Sciatic nerve (tissue), 2 donors: ENCODE measurements at regions not wholly inside any gene's neighbourhood (a gene's known extent, or its start where the extent isn't known, plus 50 kb on each side); places are given as distances from the start of the nearest gene placed in this dataset.
A peak's percentile ranks its signal among the peaks of the same experiment; 100 is the strongest.

Experiments used
- ATAC-seq: fragments of 200-7000 bp; cut with Tn5 transposase; one replicate; pipeline ENCODE4 v1.9.1; 2020; ENCODE audit warnings: mild to moderate bottlenecking, moderate library complexity
- DNase-seq: peaks from one replicate; pipeline ENCODE4 v3.0.0-alpha.2; 2020; ENCODE audit warnings: low spot score
- intact Hi-C: fragments of 100-400 bp; cut with DNase I; formaldehyde crosslinking; loops from one replicate; pipeline ENCODE4 v1.14.2; 2022
- donor health status: DM: no; HTN: no; CAD: no.
- donor health status: DM: no; HTN: no; CAD: no.

DNA sequence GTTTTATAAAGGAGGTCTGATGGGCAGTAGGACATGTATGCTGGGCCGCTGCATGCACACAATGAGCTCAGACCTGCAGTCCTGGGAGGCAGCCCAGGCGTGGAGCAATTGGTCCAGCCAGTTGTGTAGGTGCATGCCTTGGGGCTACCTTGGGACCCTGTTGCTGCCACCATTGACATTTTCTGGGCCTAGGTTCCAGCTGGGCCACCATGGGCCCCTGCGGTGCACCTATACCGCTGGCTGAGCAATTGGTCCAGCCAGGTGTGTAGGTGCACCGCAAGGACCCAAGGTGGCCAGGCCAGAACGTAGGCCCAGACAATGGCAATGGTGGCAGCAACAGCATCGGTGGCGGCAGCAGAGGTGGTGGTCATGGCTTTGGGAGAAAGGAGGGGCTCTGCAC, 143.9 kb downstream of the PXDC1 start:
- ATAC-seq (no peak), DNase-seq (no peak)
- intact Hi-C loops, result no loop called here

DNA sequence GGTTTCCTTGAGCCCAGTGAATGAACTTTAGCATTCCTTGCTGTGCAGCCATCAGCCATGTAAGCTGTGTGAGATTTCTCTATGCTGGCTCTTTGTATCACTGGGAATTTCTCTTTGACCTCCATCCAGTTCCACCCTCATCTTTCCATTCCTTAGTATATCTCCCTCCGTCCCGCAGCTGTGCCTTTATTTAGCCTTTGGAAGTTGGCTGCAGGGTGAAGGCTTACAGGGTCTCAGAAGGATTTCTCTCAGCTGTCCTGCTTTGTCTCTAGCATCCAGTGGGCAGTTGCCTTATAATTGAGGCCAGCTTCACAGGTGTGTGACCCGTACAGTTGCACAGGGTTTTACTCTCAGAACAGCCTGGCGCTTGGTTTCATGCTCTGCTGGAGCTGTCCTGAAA, 144.3 kb downstream of the PXDC1 start:
- ATAC-seq (no peak), DNase-seq (no peak)
- intact Hi-C loops, result no loop called here

DNA sequence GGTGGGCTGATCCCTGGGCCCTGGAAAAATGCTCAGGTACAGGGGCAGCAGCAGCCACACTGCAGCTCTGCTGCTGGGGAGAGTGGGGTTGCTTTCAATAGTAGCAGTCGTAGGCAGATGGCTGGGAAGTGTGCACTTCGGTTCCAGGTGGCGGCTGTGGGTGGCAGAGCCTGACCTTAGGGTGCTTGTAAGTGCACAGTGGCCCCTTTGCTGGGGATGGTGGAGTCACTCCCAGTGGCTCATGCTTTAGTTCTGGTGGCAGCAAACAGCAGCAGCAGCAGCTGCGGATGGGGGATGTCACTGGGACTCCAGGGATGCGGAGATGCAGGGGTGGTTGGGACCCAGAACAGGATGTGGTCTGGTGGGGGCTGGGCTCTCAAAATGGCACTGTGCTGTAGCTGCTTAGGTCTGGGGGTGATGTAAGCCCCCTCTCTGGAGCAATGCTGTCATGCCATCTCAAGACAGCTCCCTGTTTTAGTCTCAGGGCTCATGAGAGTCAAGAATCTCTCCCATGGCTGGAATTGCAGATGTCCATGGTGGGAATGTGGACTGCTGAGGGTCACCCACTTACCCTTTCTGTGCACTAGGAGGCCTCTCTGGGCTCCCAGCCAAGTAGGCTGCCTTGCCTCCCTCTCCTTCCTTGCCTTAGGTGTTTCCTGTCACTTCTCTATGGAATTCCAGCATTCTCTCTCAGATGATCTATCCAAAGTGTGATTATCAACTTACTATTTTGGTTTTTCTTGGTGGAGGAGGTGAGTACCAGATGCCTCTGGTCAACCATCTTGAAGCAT, 146.7 kb upstream of the SLC22A23 start:
- DNase-seq (no peak), ATAC-seq (no peak)

DNA sequence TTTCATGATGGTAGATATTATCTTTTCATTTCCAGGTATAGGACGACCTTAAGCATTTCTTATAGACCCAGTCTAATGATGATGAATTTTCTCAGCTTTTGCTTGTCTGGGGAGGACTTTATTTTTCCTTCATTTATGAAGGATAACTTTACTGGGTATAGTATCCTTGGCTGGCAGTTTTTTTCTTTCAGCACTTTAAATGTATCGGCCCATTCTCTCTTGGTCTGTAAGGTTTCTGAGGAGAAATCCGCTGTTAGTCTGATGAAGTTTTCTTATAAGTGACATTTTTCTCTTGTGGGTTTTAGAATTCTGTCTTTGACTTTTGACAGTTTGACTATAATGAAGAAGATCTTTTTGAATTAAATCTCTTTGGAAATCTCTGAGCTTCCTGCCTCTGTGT, 144.7 kb upstream of the SLC22A23 start:
- ATAC-seq (no peak), DNase-seq (no peak)
- intact Hi-C loops, result no loop called here

More for the DNA sequence above, 146.7 kb upstream of the SLC22A23 start:
- intact Hi-C loops, result no loop called here

DNA sequence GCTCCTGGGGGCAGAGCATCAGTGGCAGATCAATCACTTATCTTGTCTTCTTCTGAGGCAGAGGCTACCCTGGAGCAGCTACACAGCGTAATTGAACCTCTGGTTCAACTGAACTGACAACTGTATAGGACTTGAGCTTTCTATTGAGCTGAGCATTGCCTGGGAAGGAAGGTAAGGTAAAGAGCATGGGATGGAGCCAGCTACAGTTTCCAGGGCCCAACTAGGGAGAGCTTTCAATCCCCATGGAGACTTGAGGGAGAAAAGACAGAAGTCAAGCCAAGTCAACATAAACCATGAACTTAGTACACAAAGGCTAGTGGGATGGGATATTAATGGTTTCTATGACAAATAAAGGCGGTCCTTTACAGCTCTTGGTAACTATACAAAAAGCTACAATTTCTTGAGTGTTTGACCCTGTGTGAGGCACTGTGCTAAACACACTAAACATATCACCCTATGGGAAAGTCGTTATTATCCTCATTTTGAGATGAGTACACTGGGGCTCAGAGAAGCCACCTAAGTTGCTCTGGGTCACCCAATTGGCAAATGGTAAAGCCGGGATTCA, 140.7 kb upstream of the SLC22A23 start:
- ATAC-seq, result no peak
- DNase-seq, result no peak
- intact Hi-C loops, result no loop called here

DNA sequence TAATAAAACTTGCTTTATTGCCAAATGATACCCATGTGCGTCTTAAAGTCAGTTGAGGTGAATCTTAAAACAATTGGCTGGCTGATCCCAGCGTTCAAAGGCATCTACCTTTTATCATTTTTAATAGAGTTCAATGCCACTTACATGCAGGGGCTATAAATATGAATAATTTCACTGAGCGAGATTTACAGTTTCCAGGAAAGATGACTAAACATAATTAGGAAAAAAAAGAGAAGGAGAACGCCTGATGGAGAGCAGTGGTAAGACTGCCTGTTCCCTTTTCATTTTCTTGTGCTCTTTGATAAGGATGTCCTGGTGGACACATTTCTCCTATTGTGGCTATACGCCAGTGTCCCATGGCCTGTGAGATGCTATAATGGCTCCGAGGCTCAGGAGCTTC, 139.9 kb upstream of the SLC22A23 start:
- intact Hi-C loops, result no loop called here
- ATAC-seq (no peak), DNase-seq (no peak)

DNA sequence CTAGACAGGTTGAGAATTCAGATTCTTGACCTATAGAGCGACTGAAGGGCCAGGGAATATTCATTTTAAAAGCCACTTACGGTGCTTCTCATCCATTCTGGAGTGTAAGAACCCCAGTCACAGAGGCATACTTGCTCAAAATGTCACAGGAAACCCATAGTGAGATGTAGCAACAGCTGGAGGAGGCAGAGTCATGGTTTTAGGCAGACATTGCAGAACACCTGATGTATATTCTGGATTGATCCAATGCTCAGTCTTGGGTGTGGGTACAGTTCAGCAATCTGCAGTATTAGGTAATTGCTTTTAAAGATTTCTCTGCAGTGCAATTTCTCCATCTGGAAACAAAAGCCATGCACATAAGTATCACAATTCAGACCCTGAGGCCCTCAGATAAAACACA, 137.4 kb upstream of the SLC22A23 start:
- intact Hi-C loops, result no loop called here
- no peak for ATAC-seq
- DNase-seq, result no peak

DNA sequence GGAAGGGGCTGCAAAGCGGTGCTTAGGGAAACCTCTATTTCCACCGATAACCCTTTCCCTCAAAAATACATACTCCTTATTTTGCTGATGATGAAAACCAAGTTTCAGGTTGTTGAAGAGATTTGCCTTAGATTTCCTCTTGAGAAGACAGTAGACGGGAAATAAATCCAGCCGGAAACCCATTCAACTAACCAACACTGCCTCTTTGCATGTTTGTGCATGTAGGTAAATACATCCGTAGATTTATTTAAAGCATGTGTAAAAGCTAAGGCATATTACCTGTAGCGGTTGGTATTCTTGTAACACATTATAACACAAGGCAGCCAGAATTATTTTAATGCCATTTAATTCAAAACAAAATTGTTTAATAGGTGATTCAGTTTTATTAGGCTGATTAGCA, 136.3 kb upstream of the SLC22A23 start:
- DNase-seq, result no peak
- intact Hi-C loops, result no loop called here
- no peak for ATAC-seq

DNA sequence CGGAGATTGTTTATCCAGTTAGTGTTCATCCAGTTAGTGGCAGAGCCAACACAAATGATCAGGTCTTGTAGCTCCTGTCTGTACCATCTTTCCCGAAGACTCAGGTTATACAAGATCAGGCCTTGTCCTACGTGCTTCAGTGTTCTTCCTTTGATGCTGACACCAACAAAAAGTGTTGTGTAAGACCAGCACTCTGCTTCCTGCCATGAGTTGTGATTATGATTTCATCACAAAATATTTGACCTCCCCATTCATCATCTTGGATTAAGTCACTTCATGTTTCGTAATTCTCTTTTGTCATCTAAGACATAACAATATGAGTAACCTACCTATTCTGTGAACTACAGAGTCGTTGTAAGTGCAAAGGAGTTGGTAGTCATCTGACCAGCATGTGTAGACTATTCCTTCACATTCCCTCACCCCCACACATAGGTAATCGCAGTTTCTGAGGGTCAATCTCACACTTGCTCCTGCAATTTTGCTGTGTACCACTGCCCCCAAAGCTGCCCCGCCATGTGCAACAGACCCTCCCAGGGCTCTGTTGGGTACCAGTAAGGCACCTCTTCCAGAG, 135.6 kb upstream of the SLC22A23 start:
- intact Hi-C loops, result no loop called here
- ATAC-seq (peak; percentile 94), DNase-seq (no peak)

DNA sequence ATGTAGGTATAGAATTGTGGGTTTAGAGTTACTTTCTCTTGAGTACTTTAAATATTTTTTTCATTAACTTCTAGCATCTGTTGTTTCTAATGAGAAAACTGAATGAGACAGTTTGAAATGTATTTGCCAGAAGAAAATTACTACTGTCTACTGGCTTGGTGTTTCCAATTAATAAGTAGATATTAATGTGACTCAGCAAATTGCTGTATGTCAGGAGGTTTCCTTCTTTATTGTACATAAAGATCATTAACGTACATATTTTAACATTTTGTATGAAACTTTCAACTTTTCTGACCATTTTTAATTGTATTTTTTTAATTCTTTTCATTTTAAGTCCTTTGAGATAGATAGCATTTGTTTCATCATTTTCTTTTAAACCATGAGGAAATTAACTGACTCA, 135.1 kb upstream of the SLC22A23 start:
- ATAC-seq, result no peak
- no peak for DNase-seq
- intact Hi-C loops, result no loop called here

DNA sequence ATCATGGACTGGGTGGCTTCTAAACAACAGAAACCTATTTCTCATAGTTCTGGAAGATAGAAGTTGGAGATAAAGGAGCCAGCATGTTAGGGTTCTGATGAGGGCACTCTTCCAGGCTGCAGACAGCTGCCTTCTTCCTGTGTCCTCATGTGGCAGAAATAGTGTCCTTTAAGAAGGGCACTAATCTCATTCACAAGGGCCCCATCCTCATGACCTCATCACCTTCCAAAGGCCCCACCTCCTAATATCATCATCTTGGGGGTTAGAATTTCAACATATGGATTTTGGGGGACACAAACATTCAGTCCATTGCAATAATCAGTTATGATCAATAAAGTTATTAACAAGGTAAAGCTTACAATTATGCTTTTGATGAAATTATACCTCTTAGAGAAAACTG, 130.8 kb upstream of the SLC22A23 start:
- intact Hi-C loops, result loop anchor here (1.0 kb wide), 1 partner anchor 35 kb away; no protein-coding TSS in a partner anchor
- ATAC-seq (no peak), DNase-seq (no peak)

DNA sequence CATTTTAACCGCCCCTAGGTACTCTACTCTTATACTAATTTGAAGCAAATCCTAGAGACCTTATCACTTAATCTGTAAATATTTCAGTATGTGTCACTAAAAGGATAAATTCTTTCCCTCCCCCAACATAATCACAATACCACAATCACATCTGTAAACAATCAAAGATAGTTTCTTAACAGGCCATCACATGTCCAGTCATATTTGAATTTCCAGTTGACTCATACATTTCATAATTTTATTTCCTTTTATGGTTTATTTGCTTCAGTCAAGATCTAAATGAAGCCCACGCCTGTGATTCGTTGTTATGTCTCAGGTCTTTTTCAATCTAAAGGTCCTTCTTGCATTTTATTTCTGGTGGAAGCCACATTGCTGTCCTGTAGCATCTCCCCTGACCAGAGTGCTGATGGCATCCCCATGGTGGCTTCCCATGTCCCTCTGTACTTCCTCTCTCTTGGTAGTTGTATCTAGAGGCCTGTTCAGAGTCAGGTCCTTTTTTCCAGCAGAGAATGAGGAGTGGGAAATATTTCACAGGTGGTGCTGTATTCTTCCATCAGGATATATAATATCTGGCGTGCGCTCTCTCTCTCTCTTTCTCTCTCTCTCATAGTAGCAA, 128.6 kb upstream of the SLC22A23 start:
- intact Hi-C loops, result no loop called here
- ATAC-seq, result peak; percentile 79

DNA sequence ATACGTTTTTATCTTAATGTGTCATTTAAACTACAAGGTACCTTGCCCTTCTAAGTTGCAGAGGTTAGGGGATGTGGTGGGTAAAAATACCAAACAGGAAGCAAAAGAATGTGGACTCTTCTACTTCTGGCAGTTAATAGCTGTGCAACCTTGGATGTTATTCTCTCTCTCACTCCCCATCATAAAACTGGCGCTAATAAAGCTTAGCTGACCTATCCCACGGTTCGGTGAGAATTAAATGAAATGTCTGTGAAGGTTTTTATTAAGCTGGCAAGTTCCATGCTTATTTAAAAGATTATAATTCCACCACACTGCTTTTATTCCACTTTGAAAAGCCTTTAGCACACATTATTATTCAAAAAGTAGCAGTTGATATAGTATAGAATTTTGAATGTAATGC, 127.8 kb upstream of the SLC22A23 start:
- no peak for ATAC-seq
- no peak for DNase-seq
- intact Hi-C loops, result no loop called here

More for the DNA sequence above, 128.6 kb upstream of the SLC22A23 start:
- no peak for DNase-seq

DNA sequence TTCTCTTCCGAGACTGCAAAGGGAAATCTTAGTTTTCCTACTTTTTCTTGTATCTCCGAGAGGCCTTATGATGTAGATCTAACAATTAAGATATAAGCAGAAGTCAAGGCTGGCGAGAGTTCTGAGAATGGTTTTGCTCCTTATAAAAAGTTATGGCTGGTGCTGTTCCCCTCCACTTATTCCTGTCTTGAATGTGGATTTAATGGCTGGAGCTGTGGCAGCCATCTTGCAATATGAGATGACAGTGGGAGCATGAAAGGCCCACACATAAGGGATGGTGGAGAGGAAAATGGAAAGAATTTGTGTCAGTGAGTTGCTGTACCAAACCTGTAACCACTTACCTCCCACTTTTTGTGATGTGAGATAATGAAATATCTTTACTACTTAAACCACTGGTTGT, 124.6 kb upstream of the SLC22A23 start:
- intact Hi-C loops, result no loop called here
- DNase-seq (no peak), ATAC-seq (no peak)

DNA sequence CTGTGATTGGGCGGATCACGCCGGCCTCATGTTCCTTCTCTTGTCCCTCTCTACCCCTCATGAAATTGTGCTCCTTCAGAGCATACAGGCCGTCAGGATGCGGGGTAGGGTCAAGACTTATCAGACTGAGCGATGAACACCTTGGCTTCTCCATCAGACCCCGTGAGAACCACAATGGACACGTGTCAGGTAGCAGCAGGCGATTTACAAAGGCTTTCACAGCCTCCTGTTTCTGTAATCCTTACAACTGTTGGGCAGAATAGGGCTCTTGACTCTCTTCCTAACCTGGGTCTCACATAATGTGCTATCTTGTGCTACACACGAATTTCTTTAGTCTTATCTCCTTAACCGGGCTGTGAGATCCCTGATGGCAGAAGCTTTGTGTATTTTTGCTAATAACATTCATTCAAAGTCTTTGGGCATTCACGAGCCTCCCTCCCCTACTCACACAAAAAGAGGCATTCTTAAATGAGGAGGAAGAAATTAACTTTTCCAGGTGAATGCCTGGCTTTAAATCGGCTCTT, 122.9 kb upstream of the SLC22A23 start:
- DNase-seq (no peak), ATAC-seq (no peak)
- intact Hi-C loops, result no loop called here

DNA sequence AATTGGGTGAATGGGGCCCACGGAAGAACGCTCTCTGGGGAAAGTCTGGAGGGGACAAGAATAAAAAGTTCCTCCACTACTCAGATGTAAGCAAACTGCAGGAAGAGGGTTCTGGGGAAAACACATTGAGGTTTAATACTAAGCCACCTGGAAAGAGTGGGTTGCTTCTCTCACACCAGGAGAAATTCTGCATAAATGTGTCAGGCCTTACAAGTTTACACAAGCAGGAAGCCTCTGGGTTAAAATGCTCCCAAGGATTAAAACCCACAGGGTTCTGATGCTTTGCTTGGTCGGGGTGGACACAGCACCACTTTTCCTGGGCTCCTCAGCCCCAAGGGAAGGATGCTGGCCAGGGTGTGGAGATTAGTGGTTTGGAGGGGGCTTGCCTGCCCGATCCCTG, 122.1 kb upstream of the SLC22A23 start:
- no peak for DNase-seq
- intact Hi-C loops, result no loop called here
- no peak for ATAC-seq

DNA sequence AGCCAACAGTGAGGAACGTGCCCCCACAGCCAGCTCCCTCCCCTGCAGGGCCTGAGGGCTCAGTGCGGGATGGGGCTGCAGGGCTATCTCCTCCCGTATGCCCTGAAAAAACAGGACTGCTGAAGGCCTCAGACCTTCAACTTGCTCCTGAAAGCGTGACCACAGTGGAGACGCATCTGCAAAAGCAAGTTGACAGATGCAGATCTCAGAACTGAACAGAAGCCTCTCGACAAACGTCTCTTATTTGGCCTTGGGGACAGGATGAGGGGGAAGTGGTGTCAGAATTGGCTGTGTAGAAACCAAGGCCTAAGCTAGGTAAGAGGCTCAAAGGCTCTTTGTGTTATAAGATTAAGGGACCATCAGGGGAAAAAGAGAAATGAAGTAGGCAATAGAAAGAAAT, 120.7 kb upstream of the SLC22A23 start:
- intact Hi-C loops, result no loop called here
- DNase-seq, result no peak
- ATAC-seq, result no peak

DNA sequence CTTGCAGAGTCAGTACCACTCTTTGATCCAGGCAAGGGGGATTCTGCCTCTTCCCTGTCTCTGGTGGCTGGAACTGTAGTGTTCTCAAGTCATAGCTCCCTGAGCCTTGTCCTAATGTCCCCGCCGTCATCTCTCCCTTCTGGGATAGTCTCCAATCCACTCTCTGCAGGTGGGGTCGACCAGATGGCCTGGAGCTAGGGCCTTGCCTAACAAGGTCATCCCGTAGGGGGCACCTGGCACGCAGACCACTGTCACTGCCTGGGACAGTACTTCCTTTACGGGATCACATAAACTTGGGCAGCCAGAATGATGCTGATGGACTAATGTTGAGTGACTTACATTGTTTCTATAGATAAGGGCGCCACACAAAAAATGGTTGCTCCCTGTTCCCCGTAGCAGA, 118.9 kb upstream of the SLC22A23 start:
- ATAC-seq, result no peak

DNA sequence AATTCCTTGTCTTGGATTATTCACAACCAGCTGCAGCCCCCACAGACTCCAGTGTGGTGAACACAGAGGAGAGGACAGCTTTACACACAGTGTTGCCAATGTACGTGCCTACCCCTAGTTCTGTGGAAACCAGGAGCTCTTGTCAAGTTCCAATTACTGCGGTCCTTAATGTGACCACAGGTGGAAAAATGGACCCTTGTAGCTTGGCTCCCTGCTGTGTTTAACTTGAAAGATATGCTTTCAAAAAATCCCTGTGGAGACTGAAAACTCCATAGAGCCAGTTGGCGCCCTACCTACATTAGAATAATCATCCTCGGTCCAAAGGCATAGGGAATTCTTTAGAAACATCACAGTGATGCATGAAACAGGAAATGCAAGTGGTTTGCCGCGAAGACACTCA, 118.3 kb upstream of the SLC22A23 start:
- ATAC-seq (no peak), DNase-seq (no peak)
- intact Hi-C loops, result no loop called here

More for the DNA sequence above, 118.9 kb upstream of the SLC22A23 start:
- DNase-seq, result no peak
- intact Hi-C loops, result no loop called here

DNA sequence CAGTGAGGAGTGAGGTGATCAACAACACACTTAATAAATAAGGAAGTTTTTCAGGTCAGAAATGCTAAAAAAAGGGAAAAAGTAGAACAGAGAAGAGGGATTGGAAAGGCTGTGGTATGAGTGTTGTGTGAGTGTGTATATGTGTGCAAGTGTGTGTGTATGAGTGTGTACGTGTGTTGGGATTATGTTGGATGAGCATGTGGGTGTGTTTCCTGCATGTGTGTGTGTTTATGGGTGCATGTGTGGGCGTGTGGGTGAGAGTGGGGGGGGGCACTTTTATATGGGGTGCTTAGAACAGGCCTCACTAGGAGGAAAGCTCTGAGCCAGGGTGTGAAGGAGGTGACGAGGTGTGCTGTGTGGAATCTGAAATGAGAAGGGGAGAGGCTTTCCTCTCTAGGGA, 116.8 kb upstream of the SLC22A23 start:
- intact Hi-C loops, result no loop called here
- ATAC-seq, result no peak
- DNase-seq, result no peak
